ENCODE measurements at regions not wholly inside any gene's neighbourhood (a gene's known extent, or its start where the extent isn't known, plus 50 kb on each side); places are given as distances from the start of the nearest gene placed in this dataset.
"Not testable (repeated sequence)": the region's sequence is repeated elsewhere in the genome, so short reads cannot be mapped to it uniquely, and the experiment has no call there.

DNA sequence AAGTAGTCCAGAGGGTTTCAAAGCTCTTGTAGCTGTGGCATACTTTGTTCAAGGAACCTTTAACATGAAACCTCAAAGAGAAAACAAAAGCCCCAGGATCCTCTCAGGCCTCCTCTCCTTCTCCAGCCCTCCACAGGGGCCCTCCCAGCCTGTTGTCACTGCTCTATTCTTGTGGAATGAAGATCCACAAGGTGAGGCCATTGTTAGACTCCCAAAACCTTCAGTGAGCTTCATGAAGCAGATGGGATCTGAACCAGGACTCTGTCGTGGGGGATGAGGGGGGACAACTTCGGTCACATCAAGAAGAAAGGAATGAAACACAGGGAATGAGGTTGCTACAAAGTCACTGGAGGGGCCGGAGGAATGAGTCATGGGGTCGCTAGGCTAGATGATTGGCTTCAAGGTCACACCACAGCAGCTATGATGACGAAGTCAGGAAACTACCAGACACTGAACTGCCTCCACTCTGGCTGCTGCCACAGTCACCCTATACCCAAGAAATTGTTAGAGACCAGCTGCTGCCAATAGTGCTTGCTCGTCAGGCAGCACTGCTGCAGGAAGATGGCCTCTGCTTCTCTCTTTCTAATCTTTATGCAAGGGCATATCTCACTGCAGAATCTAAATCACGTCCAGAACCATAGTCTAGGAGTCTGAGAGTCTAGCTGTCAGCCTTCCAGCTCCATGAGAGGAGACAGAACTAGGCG, 208.8 kb downstream of the HIBADH start:
- DNase-seq (ENCODE audit: low spot score): no peak
- Histone ChIP-seq H3K27ac (no peak overlapping the region), H3K4me3 (no peak overlapping the region)
- TF ChIP-seq, protein P1, sequence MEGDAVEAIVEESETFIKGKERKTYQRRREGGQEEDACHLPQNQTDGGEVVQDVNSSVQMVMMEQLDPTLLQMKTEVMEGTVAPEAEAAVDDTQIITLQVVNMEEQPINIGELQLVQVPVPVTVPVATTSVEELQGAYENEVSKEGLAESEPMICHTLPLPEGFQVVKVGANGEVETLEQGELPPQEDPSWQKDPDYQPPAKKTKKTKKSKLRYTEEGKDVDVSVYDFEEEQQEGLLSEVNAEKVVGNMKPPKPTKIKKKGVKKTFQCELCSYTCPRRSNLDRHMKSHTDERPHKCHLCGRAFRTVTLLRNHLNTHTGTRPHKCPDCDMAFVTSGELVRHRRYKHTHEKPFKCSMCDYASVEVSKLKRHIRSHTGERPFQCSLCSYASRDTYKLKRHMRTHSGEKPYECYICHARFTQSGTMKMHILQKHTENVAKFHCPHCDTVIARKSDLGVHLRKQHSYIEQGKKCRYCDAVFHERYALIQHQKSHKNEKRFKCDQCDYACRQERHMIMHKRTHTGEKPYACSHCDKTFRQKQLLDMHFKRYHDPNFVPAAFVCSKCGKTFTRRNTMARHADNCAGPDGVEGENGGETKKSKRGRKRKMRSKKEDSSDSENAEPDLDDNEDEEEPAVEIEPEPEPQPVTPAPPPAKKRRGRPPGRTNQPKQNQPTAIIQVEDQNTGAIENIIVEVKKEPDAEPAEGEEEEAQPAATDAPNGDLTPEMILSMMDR (IDR thresholded peaks at IDR 0.05): no peak

DNA sequence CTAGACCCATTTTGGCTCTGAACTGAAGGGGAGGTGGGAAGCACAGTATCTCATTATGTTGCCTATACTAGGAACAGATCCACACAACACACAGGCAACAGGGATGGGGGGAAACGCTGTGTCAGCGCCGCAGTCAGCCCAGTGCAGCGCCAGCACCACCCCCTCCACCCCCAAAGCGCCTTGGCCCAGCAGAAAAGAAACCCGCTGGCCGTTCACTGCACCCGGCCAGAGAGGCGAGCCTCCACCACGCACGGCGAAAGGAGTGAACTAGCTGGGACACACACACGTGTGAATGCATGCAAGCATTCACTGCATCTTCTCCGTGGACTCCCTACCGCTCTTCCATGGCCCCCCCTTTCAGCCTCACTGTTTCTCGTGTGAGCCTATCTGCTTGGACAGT, 205.6 kb downstream of the HIBADH start:
- DNase-seq (ENCODE audit: low spot score); H3K27ac ChIP-seq: not testable (repeated sequence)
- peak overlapping the region; percentile 62 for H3K4me3 ChIP-seq

DNA sequence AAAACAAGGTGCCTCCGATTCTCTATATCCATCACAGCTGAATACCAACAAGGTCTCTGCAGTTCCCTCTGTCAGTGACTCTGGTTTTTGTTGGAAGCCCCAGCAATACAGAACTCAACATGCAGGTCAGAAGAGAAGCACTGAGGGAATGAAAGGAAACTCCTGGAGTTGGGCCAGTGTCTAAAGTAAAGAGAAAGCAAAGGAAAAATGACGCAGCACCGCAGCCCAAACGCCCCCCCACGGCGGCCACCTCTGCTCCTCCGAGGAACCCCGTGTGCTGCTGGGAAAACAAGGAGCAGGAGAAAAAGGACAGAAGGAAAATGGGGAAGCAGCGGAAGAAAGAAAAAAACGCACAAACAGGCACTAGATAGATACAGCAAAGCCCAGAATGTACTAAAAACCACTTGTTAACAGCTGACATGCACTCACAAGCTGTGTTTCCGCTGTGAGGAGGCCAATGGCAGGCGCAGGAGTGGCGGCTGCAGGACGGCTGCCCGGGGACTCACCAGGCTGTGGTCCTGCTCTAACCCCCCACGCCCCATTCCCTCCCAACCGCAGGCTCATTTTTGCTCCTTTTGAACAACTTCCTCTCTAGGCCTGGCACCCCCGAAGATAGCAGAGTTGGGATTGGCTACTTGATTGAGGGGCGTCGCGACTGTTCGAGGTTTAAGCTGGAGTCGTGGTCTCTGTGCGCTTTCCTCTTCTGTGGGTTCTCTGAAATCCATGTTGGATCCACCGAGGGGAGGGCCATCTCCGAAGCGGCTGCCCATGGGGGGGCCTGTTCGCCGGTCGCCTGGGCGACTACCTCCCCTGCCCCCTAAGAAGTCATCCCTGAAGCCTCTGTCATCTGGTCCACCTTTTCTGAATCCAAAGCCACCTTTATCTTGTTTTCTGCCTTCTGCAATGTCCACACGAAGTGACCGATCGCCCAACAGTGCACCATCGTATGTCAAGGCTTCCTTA, 204.8 kb downstream of the HIBADH start:
- H3K4me3 ChIP-seq: peak overlapping the region; percentile 62
- H3K27ac ChIP-seq; DNase-seq (ENCODE audit: low spot score): not testable (repeated sequence)

DNA sequence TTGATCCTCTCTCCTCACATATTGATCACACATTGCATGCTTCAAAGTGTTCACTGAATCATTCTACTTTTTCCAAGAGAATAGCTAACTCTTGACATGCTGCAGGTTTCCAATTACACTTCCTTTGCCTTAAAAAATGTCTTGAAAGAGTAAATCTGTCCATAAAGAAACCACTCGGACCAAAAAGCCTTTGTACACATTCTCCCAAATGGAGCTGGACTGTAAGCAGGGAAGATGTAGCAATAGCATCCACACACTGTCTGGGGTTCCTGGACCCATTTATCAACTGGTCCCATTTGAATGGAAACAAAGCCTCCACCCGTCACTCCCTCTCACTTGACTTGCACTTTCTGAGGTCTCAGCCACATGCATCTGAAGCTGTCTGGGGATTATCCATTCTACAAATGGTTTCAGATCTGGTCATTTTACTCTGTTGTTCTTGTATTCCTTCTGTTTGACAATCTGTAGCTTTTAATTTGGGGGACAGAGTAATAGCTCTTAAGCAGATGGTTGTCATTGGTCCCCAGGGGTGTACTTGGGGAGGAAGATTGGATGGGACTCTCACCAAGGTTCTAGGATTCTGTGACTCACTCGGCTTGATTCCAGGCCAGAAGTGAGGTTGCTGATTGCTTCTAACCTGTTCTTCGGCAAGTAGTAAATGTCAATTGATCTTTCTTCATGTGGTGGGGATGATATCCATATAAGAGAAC, 203.5 kb downstream of the HIBADH start:
- no peak overlapping the region for H3K4me3 ChIP-seq
- TF ChIP-seq, protein P1 (IDR thresholded peaks at IDR 0.05): no peak
- DNase-seq (ENCODE audit: low spot score): no peak
- H3K27ac ChIP-seq: no peak overlapping the region

DNA sequence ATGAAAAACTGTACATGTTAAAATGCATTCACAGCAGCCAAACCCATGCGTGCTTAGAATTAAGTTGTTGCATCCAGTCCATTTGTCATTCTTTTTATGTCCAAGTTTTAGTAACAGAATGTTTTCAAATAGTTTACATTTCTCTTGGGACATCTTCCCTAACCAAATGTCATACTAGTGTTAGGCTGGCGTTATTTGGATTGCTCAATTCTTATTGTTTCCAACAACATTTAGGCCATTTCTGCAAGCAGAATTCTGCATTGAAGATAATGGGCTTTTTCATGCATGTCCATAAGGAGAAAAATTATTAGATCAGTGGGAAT, 203.0 kb downstream of the HIBADH start:
- H3K4me3 ChIP-seq: no peak overlapping the region
- H3K27ac ChIP-seq: no peak overlapping the region
- TF ChIP-seq, protein P1 (IDR thresholded peaks at IDR 0.05): no peak
- DNase-seq (ENCODE audit: low spot score): no peak

DNA sequence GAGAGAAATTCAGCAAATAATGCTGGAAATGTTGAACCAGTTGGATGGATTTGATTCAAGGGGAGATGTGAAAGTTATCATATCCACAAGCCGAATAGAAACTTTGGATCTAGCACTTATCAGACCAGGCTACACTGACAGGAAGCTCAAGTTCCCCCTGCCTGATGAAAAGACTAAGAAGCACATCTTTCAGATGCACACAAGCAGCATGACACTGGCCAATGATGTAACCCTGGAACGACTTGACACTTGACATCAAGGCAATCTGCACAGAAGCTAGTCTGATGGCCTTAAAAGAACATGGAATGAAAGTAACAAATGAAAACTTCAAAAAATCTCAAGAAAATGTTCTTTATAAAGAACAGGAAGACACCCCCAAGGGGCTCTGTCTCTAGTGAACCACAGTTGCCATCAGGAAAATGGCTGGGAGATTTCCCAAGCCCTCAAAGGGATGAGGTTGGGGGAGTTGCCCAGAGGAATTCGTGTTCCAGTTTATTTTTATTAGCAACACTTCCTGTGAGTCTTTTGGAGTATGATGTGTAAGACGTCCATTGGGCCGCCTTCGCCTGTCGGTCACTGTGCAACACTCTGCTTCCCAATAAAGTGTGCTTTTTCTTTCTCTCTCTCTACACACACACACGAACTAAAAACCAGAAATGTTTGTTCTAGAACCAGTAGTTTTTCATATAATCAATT, 200.0 kb downstream of the HIBADH start:
- TF ChIP-seq, protein P1 (IDR thresholded peaks at IDR 0.05): no peak
- no peak for DNase-seq (ENCODE audit: low spot score)
- no peak overlapping the region for H3K4me3 ChIP-seq
- no peak overlapping the region for H3K27ac ChIP-seq

DNA sequence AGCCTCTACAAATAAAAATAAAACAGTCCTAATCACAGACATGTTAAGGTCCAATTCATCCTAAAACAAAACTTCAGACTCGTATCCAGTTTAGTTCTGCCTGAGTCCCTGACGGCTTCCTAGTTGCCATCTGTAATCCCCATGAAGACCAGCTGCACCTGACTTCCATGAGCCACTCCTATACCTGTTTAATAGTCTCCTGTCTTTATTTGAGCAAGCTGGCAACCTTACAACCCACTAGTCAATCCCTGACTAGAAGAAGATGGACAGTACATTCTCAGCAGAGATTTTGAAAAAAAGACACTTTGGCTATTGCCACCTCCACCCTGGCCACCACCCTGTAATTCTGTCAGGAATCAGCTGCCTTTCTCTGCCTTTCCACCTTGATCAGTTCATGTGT, 197.7 kb downstream of the HIBADH start:
- TF ChIP-seq, protein P1 (IDR thresholded peaks at IDR 0.05): no peak
- no peak overlapping the region for H3K4me3 ChIP-seq
- no peak overlapping the region for H3K27ac ChIP-seq
- no peak for DNase-seq (ENCODE audit: low spot score)

All from coronary artery (tissue), 2 donors.